ENCODE measurements at regions not wholly inside any gene's neighbourhood (a gene's known extent, or its start where the extent isn't known, plus 50 kb on each side); places are given as distances from the start of the nearest gene placed in this dataset.

DNA sequence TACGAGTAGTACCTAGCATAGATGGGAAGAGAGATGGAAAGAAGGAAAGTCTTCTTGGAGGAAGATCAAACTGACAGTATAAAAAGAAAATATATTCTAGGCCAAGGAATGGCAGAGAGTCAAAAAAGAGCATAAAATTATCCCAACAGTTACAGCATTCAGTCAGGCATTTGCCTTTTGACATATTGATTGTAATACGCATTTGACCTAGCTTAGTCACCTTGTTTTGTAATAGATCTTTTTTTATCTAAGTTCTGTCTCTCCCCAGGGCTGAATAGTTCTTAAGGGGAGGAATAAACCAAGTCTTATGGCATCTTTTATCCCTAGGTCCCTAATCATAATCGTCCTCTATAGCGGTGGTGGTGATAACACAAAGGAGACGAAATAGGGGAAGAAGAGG lies 657.3 kb upstream of the PIK3C3 start:
- TF ChIP-seq, protein P1, sequence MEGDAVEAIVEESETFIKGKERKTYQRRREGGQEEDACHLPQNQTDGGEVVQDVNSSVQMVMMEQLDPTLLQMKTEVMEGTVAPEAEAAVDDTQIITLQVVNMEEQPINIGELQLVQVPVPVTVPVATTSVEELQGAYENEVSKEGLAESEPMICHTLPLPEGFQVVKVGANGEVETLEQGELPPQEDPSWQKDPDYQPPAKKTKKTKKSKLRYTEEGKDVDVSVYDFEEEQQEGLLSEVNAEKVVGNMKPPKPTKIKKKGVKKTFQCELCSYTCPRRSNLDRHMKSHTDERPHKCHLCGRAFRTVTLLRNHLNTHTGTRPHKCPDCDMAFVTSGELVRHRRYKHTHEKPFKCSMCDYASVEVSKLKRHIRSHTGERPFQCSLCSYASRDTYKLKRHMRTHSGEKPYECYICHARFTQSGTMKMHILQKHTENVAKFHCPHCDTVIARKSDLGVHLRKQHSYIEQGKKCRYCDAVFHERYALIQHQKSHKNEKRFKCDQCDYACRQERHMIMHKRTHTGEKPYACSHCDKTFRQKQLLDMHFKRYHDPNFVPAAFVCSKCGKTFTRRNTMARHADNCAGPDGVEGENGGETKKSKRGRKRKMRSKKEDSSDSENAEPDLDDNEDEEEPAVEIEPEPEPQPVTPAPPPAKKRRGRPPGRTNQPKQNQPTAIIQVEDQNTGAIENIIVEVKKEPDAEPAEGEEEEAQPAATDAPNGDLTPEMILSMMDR (IDR thresholded peaks at IDR 0.05) = no peak
- no peak for TF ChIP-seq POLR2A (IDR thresholded peaks at IDR 0.05)
